Caco-2 (cell line): ENCODE measurements at regions not wholly inside any gene's neighbourhood (a gene's known extent, or its start where the extent isn't known, plus 50 kb on each side); places are given as distances from the start of the nearest gene placed in this dataset.

Experiments used
- BruUV-seq: library from RNA; stranded (reverse); fragments of 400-500 nt; replicated peaks from 2 replicates; lab custom pipeline; 2021; lab: Mats Ljungman, UMichigan
- CTCF ChIA-PET: fragments of 300-600 bp; sonication (Branson Sonifier 250); formaldehyde crosslinking; loops from one replicate; lab custom pipeline; 2022; ENCODE audit warnings: antibody characterized with exemption; lab: Charles Lee
- POLR2A ChIA-PET: fragments of 300-600 bp; sonication (Branson Sonifier 250); formaldehyde crosslinking; loops from one replicate; lab custom pipeline; 2022; ENCODE audit warnings: antibody characterized with exemption; lab: Charles Lee
- DNase-seq, 2 experiments: peaks; one replicate each; pipeline versions ENCODE4 v3.0.0 to v3.0.0-alpha.2; 2020 to 2022
- H3K27me3 ChIP-seq: replicated peaks from 2 replicates; pipeline ENCODE4 v1.6.0; 2011; ENCODE audit warnings: low read length; ENCODE audit not compliant: control insufficient read depth, insufficient read depth
- H3K36me3 ChIP-seq: 2 replicates; pipeline ENCODE4 v1.5.1; 2011; ENCODE audit warnings: low read length; ENCODE audit not compliant: control insufficient read depth, insufficient read depth
- H3K4me1 ChIP-seq: fragments of 250-450 bp; sonication (Bioruptor Pico); 2 replicates; pipeline ENCODE4 v1.5.1; 2020; ENCODE audit warnings: mild to moderate bottlenecking
- H3K4me3 ChIP-seq: 2 replicates; pipeline ENCODE4 v1.5.1; 2011; ENCODE audit warnings: low read depth, mild to moderate bottlenecking, control low read depth, low read length
- H3K9me3 ChIP-seq: fragments of 250-450 bp; sonication (Bioruptor Pico); 2 replicates; pipeline ENCODE4 v1.5.1; 2020; ENCODE audit warnings: mild to moderate bottlenecking, moderate library complexity
- H3K27ac Mint-ChIP-seq: one replicate; pipeline ENCODE4 v1.8.0; 2022; ENCODE audit warnings: mixed read lengths; ENCODE audit not compliant: unreplicated experiment
- H3K27me3 Mint-ChIP-seq: one replicate; pipeline ENCODE4 v1.8.0; 2022; ENCODE audit warnings: mixed read lengths; ENCODE audit not compliant: insufficient read depth, unreplicated experiment
- H3K36me3 Mint-ChIP-seq: one replicate; pipeline ENCODE4 v1.8.0; 2022; ENCODE audit warnings: mild to moderate bottlenecking, mixed read lengths; ENCODE audit not compliant: insufficient read depth, unreplicated experiment
- H3K4me1 Mint-ChIP-seq: one replicate; pipeline ENCODE4 v1.8.0; 2022; ENCODE audit warnings: low read depth, mixed read lengths; ENCODE audit not compliant: unreplicated experiment
- H3K4me3 Mint-ChIP-seq: one replicate; pipeline ENCODE4 v1.8.0; 2022; ENCODE audit warnings: mild to moderate bottlenecking, moderate library complexity, mixed read lengths; ENCODE audit not compliant: unreplicated experiment
- H3K9me3 Mint-ChIP-seq: one replicate; pipeline ENCODE4 v1.8.0; 2022; ENCODE audit warnings: mixed read lengths; ENCODE audit not compliant: unreplicated experiment
- intact Hi-C: fragments of 100-400 bp; cut with micrococcal nuclease; formaldehyde crosslinking; loops from one replicate; pipeline ENCODE4 v1.10.0; 2022; ENCODE audit not compliant: unreplicated experiment
- TF ChIP-seq, protein P1 (sequence below), 2 experiments: fragments of 200-600 bp in 1 of 2; IDR thresholded peaks; 1 replicate in 1 of 2; 2 replicates in 1 of 2; pipeline versions ENCODE4 v1.5.1 to v1.8.0; 2011 to 2022; ENCODE audit warnings: antibody characterized with exemption in 1 of 2, control low read depth in 1 of 2, inconsistent platforms in 1 of 2, low read depth in 1 of 2, low read length in 1 of 2, mild to moderate bottlenecking in 1 of 2, moderate library complexity in 1 of 2; ENCODE audit not compliant: insufficient read depth in 1 of 2, severe bottlenecking in 1 of 2, unreplicated experiment in 1 of 2

DNA sequence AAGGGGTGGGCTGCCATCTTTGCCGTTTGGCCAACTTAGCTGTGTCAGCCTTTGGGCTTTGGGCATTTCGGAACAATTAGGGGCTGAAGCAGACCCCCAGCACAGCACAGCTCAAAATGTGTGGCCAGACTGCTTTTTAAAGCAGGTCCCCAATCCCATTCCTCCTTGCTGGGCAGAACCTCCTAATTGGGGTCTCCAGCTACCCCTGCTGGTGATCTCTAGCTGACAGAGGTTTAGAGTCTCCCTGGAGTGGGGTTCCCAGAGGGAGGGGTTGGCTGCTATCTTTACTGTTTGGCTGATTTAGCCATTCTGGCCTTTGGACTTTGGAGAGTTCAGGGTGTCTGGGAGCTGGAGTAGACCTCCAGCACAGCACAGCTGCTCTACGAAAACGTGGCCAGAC lies 71.5 kb upstream of the LHCGR start:
- Histone ChIP-seq H3K9me3 (no peaks in the 10 kb centered on the region), H3K27me3 (no peaks in the 10 kb centered on the region), H3K4me1 (peaks cover 12% of the 10 kb centered on the region), H3K36me3 (no peaks in the 10 kb centered on the region), H3K4me3 (no peak overlapping the region)
- Mint-ChIP-seq H3K4me1 (peaks cover 6% of the 10 kb centered on the region), H3K4me3 (no peak overlapping the region), H3K27ac (no peak overlapping the region), H3K27me3 (no peaks in the 10 kb centered on the region), H3K36me3 (no peaks in the 10 kb centered on the region), H3K9me3 (peaks cover 9% of the 10 kb centered on the region)
- intact Hi-C loops: no loop called here
- no peak for DNase-seq
- POLR2A ChIA-PET: no interaction called here
- CTCF ChIA-PET: no interaction called here
- no TSS peak for BruUV-seq
- TF ChIP-seq, protein P1, sequence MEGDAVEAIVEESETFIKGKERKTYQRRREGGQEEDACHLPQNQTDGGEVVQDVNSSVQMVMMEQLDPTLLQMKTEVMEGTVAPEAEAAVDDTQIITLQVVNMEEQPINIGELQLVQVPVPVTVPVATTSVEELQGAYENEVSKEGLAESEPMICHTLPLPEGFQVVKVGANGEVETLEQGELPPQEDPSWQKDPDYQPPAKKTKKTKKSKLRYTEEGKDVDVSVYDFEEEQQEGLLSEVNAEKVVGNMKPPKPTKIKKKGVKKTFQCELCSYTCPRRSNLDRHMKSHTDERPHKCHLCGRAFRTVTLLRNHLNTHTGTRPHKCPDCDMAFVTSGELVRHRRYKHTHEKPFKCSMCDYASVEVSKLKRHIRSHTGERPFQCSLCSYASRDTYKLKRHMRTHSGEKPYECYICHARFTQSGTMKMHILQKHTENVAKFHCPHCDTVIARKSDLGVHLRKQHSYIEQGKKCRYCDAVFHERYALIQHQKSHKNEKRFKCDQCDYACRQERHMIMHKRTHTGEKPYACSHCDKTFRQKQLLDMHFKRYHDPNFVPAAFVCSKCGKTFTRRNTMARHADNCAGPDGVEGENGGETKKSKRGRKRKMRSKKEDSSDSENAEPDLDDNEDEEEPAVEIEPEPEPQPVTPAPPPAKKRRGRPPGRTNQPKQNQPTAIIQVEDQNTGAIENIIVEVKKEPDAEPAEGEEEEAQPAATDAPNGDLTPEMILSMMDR (IDR thresholded peaks at IDR 0.05; ENCODE audit: insufficient read depth in 1 of 2, low read depth in 1 of 2, low read length in 1 of 2, severe bottlenecking in 1 of 2, unreplicated experiment in 1 of 2): no peak

GRCh38 chr2:48824116-48824515 lies 68.6 kb upstream of the LHCGR start:
- no peaks in the 10 kb centered on the region for H3K36me3 Mint-ChIP-seq
- Histone ChIP-seq H3K9me3 (no peaks in the 10 kb centered on the region), H3K4me3 (no peak overlapping the region), H3K4me1 (peaks cover 16% of the 10 kb centered on the region), H3K27me3 (no peaks in the 10 kb centered on the region), H3K36me3 (no peaks in the 10 kb centered on the region)
- H3K4me1 Mint-ChIP-seq: peaks cover 5% of the 10 kb centered on the region
- ChIA-PET CTCF (no interaction called here), POLR2A (no interaction called here)
- BruUV-seq: no TSS peak
- no peak overlapping the region for H3K4me3 Mint-ChIP-seq
- TF ChIP-seq, protein P1 (IDR thresholded peaks at IDR 0.05; ENCODE audit: insufficient read depth in 1 of 2, low read depth in 1 of 2, low read length in 1 of 2, severe bottlenecking in 1 of 2, unreplicated experiment in 1 of 2): no peak
- DNase-seq: no peak
- no peaks in the 10 kb centered on the region for H3K9me3 Mint-ChIP-seq
- H3K27me3 Mint-ChIP-seq: no peaks in the 10 kb centered on the region
- intact Hi-C loops: no loop called here
- no peak overlapping the region for H3K27ac Mint-ChIP-seq

DNA sequence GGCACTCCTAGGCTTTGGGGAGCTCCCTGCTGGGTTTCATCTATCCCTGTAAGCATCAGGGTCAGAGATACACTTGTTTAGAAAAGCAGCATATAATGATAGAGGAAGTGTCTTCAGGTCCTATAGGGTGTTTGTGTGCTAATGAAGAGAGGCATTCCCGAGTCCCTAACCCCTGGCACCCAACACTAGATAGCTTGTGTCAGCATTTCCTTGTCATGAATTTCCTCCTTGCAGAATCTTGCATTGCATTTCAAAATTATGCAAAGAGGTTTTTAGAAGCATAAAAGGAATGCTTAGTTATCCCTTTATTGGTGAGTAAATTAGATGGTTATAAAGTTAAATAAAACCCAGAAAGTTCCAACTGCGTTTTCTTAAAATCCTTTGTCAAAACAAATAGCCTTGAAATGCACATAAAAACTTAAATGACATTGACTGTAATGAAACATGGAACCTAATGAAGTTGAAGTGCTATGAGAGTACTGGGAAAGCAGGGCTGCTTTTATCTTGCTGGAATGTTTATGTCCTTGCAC lies 63.7 kb upstream of the LHCGR start:
- 0 out of 2 replicates have a peak, but pooled peaks cover 3% of the 10 kb centered on the region for H3K4me1 ChIP-seq
- H3K9me3 ChIP-seq: no peaks in the 10 kb centered on the region
- no TSS peak for BruUV-seq
- H3K4me3 Mint-ChIP-seq: no peak overlapping the region
- H3K36me3 Mint-ChIP-seq: no peaks in the 10 kb centered on the region
- no peaks in the 10 kb centered on the region for H3K4me1 Mint-ChIP-seq
- ChIA-PET POLR2A (no interaction called here), CTCF (no interaction called here)
- H3K27me3 Mint-ChIP-seq: peaks cover 8% of the 10 kb centered on the region
- TF ChIP-seq, protein P1 (IDR thresholded peaks at IDR 0.05; ENCODE audit: insufficient read depth in 1 of 2, low read depth in 1 of 2, low read length in 1 of 2, severe bottlenecking in 1 of 2, unreplicated experiment in 1 of 2): no peak
- H3K36me3 ChIP-seq: no peaks in the 10 kb centered on the region
- H3K27ac Mint-ChIP-seq: no peak overlapping the region
- no peaks in the 10 kb centered on the region for H3K27me3 ChIP-seq
- no peak for DNase-seq
- no peak overlapping the region for H3K4me3 ChIP-seq
- H3K9me3 Mint-ChIP-seq: no peaks in the 10 kb centered on the region
- intact Hi-C loops: no loop called here
